HL-60 (cell line): ENCODE measurements at regions not wholly inside any gene's neighbourhood (a gene's known extent, or its start where the extent isn't known, plus 50 kb on each side); places are given as distances from the start of the nearest gene placed in this dataset.

Source experiments
- DNase-seq, 2 experiments: peaks; one replicate each; pipeline ENCODE4 v3.0.0-alpha.2; 2010 to 2020; ENCODE audit warnings: low read depth in 1 of 2, low spot score in 1 of 2
- H3K27ac ChIP-seq: fragments of 250-450 bp; sonication (Bioruptor Pico); replicated peaks from 2 replicates; pipeline ENCODE4 v1.5.1; 2020; ENCODE audit warnings: mild to moderate bottlenecking, moderate library complexity
- H3K27me3 ChIP-seq: fragments of 250-450 bp; sonication (Bioruptor Pico); 2 replicates; pipeline ENCODE4 v1.5.1; 2021; ENCODE audit warnings: mild to moderate bottlenecking, moderate library complexity; ENCODE audit not compliant: insufficient read depth, poor library complexity, severe bottlenecking
- H3K4me3 ChIP-seq: replicated peaks from 2 replicates; pipeline ENCODE4 v1.5.1; 2011; ENCODE audit warnings: mild to moderate bottlenecking, control low read depth, low read length; ENCODE audit not compliant: insufficient read depth
- CTCF ChIP-seq: IDR thresholded peaks from one replicate; pipeline ENCODE4 v1.5.1; 2011; ENCODE audit warnings: low read length, control low read depth, inconsistent platforms; ENCODE audit not compliant: insufficient read depth
- GABPA ChIP-seq: IDR thresholded peaks from 2 replicates; pipeline ENCODE4 v1.6.1; 2012; ENCODE audit warnings: low read depth
- POLR2AphosphoS5 ChIP-seq: IDR thresholded peaks from 2 replicates; pipeline ENCODE4 v1.6.1; 2012; ENCODE audit warnings: low read depth
- REST ChIP-seq: IDR thresholded peaks from 2 replicates; pipeline ENCODE4 v1.6.1; 2012; ENCODE audit warnings: low read depth; ENCODE audit not compliant: insufficient replicate concordance
- SPI1 ChIP-seq: IDR thresholded peaks from 2 replicates; pipeline ENCODE4 v1.6.1; 2012; ENCODE audit warnings: low read depth, mild to moderate bottlenecking, borderline replicate concordance

DNA sequence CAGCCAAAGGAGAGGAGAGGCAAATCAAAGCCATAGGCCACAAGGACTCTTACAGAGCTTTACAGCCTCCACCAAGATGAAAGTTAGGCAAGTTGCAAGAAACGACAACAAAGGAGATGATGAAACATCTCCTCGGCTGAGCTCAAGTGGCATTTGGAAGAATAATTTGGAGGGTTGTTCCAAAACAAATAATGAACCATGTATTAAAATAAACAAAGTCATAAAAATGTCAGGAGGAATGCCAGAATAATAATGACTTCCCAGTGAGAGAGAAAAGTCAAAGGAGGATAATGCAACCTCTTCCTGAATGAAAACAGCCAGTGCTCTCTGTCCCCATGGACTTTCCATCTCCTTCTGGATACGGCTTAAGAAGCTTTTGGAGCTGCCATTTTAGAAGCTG is 371.4 kb upstream of the ID4 start:
- H3K27ac ChIP-seq = no peak overlapping the region

DNA sequence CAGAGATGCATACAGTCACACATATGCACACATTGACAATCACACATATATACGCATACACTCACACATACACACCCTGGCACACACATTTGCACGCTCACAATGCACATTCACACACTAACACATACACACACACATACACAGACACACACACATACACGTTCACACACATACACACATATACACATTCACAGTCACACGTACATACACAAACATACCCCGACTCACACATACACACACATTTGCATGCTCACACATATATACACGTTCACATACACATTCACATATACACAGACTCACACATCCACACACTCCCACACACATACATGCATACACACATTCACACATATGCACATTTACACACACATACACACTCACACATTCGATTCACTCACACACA is 366.8 kb upstream of the ID4 start:
- TF ChIP-seq SPI1 (no peak), REST (no peak), POLR2AphosphoS5 (no peak), CTCF (no peak), GABPA (no peak)
- no peaks in the 10 kb centered on the region for H3K27me3 ChIP-seq
- H3K4me3 ChIP-seq = no peak overlapping the region
- no peak overlapping the region for H3K27ac ChIP-seq
- DNase-seq = no peak

More for the DNA sequence above, 371.4 kb upstream of the ID4 start:
- TF ChIP-seq POLR2AphosphoS5 (no peak), REST (no peak), CTCF (no peak), GABPA (no peak), SPI1 (no peak)
- Histone ChIP-seq H3K4me3 (no peak overlapping the region), H3K27me3 (no peaks in the 10 kb centered on the region)
- DNase-seq = no peak

DNA sequence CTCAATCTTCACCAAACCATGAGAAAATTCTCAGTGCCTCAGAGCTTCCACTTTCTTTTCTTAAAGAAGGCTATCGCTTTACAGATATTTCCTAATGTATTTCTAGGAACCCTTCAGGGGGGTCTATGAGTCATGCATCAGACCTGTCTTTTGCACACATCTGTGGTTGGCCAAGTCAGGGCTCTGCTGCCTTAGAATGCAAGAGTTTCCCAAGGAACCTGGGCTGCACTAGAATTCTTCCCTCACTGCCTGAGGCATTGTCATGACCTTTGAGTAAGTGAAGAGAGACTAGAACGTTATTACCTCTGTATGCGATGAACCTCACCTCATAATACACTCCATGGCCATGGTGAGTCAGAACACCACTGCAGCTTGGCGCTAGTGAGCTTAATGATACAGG is 365.0 kb upstream of the ID4 start:
- TF ChIP-seq POLR2AphosphoS5 = no peak
- no peak for TF ChIP-seq GABPA
- no peak for TF ChIP-seq SPI1
- no peak for TF ChIP-seq CTCF
- TF ChIP-seq REST = no peak
- no peaks in the 10 kb centered on the region for H3K27me3 ChIP-seq
- no peak for DNase-seq
- no peak overlapping the region for H3K27ac ChIP-seq
- no peak overlapping the region for H3K4me3 ChIP-seq
